Stimulated activated CD8-positive, alpha-beta memory T cell treated with anti-CD3 and anti-CD28 coated beads, Interleukin-7, amount 100 ng/mL, for 4 hours (primary cell): ENCODE measurements at regions not wholly inside any gene's neighbourhood (a gene's known extent, or its start where the extent isn't known, plus 50 kb on each side); places are given as distances from the start of the nearest gene placed in this dataset.
A peak's percentile ranks its signal among the peaks of the same experiment; 100 is the strongest.

ENCODE experiments used
- DNase-seq, 2 donors: peaks; one replicate each; pipeline ENCODE4 v3.0.0-alpha.2; 2020; ENCODE audit warnings: low read depth in 2 of 2

DNA sequence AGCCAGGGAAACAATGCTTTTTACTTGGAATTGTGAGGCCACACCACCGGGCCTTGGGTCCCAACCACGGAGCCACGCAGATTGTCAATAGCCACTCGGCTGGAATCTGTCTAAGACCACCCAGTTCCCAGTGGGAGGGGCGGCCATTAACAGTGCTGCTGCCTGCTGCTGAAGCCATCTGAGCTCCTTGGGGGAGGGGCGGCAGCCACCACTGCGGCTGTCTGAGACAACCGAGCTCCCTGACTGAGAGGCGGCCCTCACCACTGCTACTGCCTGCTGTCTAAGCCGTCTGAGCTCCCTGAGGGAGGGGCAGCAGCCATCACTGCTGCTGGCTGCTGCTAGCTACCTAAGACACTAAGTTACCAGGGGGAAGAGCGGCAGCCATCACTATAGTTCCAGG, 64.3 kb downstream of the DMRTA2 start:
- no peak for DNase-seq

DNA sequence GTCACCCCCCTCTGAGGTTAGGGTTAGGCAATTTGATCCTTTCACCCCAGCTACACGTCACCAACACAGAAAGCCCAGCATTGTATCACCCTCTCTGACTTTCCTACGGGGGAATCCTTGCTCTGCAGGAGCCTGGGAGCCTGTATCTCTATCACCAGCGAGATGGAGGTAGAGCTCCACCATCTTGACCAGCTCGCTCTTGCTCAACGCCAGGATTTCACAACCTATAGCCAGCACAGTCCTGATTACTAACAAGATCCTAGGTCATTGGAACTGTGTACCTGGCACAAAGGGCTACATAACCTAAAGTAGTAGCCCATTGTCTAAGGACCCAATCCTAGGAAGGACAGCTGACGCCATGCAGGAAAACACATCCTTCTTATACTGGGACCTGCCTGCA, 66.1 kb downstream of the DMRTA2 start:
- DNase-seq, result no peak

DNA sequence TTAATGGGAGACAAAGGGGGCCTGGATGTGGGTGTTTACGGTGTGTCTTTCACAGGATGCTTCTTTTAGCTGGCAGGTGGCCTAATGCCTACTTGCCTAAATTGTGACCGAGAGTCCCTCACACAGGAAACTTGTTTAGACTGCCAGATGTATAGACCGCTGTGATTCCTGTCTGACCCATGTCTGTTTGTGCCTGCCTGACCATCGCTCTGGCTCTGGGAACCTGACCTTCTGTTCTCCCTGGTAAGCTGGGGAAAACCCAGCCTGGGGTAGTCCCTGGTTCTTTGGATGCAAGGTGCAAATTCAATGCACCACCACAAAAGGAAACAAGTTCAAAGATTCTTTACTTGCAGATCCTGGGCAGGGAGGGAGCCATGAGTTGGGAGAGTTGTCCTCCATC, 68.4 kb downstream of the DMRTA2 start:
- DNase-seq, result no peak

DNA sequence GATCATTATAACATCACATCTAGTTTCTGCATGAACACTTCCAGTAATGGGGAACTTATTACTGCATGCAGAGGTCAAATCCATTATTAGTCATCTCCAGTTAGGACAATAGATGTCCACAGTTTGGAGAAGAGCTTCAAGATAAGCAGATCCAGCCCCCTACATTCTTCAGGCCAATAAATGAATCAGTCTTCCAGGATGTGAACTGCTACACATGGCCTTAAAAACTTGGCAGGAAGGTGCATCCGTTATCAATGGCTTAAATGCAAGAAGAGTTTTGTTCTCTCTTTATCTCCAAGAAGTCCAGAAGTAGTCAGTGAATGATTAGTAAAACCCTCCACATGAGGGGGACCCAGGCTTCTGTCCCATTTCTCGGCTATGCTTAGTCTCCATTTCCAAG, 70.8 kb downstream of the DMRTA2 start:
- no peak for DNase-seq

DNA sequence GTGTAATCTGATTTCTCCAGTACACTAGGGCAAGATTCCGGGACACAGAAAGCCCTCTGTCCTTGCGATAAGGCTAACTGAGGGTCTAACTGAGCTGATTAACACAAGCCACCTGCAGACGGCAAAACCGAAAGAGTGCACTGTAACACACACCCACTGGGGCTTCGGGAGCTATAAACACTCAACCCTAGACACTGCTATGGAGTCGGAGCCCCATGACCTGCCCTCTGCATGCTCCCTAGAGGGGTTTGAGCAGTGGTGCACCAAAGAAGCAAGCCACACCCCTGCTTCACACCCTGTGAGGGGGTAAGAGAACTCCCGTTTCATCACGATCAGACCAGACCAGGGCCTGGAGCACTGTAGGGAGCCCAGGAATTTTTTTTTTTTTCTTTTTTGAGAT, 72.4 kb downstream of the DMRTA2 start:
- no peak for DNase-seq

DNA sequence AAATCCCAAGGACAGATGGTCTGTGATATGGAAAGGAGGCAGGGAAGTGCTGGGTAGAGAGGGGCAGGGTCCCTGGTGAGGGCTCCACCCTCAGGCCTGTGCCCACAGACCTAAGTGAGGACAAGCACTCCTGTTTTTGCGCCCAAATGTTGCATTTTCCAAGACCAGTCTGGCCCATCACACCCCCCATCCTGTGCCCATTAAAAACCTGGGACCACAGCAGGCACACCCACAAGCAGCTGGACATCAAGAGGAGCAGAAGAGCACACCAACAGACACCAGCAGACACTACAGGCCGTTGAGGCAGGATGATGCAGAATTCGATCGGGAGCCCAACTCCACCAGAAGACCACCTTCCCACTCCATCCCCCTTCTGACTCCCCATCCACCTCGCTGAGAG, 72.8 kb downstream of the DMRTA2 start:
- DNase-seq, result no peak

DNA sequence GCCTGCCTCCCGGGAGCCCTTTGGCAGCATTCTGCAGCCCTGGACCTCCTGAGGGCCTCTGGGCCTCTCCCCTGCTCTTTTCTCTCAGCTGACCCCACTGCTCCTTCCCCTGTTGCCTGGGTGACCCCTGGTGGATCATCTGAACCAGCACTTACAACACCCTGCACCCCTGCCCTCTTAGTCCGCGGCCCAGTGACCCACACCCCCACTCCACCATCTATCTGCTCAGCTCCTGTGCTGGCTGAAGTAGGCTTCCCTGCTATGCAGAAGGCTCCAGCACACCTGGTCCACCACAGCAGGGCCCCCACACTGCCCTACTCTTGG, 74.0 kb downstream of the DMRTA2 start:
- no peak for DNase-seq

DNA sequence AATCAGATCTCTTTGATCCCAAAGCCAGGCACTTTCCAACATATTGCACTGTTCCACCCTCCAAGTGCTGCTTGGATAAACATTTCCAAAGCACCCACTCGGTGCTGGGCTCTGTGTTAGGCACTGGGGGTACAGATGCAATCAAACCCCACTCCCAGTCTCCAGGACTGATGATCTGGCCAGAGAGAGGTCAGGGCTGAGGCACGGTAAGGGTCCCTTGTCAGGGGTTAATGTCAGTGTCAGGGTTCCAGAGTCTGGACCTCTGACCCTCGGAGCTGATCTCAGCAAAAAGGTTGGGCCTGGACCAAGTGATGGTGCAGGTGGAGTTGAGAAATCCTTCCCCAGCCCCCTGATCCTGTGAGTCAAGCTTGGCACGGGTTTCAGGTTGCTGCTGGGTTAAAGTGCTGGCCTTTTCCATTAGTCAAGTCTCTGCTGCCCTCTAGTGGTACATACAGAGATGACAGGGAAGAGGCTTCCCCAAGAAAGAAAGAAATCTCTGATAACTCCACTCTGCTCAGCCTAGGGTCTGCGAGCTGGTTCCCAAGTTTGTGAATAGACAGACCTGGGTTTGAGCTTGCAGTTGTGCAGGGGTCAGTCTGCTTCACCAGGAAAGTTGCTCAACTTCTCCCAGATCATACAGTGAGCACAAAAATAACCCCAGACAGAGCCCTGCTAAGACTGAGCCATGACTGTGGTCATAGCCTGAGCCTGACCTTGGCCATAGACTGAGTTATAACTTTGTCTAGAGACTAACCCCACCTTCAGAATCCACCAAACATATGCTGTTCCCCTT, 74.6 kb downstream of the DMRTA2 start:
- no peak for DNase-seq

DNA sequence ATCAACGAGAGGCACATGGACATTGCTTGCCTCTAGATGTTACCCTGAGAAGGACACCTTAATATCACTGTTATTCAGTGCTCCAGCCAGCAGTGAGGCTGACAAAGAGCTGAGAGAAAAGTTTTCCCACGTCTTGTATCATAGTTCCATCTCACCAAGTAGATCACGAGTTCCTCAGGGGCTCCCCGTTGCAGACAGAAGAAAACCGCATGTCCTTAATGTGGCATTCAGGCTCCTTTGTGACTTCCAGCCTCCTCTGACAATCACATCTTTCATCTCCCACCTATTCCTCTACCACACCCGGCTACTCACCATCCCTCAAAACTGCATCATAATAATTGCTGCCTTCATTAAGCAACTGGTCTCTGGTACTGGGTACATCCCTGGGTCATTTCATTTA, 75.3 kb downstream of the DMRTA2 start:
- DNase-seq, result no peak

DNA sequence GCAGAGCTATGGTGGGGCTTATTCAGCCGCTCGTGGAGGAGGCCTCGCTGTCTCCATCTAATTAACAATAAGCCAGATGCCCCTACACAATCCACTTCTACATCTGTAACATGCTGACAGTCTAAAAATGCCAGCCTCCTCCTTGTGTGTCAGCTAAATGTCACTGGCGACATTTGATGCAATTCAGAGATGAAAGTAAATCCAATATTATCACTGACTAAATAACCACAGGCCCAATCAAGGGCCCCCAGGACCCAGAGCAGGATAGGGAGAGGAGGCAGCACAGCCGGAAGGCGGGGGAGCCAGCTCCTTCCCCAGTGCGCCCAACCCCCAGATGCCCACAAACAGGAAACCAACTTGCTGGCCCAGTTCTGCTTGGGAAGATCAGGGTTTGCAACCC, 76.6 kb downstream of the DMRTA2 start:
- DNase-seq, result no peak

DNA sequence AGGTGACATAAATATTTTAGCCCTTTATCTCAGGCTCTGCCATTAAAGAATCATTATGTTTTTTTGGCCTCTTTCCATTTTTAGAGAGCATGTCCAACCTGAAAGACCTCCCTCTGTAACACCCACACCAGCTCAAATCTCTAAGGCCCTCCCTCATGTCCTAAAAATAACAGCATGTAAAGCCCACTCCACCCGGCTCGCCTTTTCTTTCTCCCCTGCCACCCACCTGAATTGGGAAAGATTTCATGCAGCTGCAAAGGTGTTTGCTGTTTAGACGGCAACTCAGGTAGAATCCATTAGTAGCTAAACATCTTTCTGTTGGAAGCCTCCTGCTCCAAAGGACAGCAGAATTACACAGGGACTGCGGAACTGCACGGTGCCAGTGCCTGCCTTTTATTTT, 79.9 kb downstream of the DMRTA2 start:
- DNase-seq, result no peak

DNA sequence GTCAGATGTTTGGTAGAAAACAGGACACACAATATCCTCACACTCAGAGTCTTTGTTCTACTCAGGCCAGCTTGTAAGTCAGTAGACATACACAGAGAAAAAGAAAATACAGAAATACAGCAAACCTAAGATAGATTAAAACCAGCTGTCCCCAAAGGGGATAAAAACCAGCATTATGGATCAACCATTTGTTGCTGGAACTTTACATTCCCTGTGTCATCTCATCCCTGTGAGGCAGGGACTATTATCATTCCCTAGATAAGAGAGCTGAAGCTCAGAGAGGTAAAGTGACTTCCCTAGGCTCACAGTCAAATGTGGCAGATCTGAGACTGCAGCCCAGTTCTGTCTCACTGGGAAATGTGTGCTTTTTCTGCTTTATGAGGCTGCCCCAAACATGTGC, 80.7 kb downstream of the DMRTA2 start:
- no peak for DNase-seq

DNA sequence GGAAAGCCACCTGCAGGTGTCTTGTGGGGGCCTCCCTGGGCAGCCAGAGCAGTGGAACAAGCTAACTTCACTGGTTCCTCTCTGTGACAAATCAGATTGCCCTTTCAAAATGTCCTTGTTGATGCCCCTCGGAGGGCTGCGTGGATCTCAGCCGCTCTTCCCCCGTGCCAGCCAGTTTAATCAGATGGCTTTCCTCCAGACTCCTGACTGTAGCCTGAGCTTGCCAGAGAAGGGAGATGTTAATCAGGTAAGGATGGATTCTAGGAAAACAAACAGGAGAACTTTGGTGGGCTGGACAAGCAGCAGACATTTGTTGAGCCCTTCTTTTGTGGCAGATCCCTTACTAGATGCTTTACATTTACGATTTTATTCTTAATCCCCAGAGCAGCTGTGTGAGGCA, 88.2 kb downstream of the DMRTA2 start:
- no peak for DNase-seq

DNA sequence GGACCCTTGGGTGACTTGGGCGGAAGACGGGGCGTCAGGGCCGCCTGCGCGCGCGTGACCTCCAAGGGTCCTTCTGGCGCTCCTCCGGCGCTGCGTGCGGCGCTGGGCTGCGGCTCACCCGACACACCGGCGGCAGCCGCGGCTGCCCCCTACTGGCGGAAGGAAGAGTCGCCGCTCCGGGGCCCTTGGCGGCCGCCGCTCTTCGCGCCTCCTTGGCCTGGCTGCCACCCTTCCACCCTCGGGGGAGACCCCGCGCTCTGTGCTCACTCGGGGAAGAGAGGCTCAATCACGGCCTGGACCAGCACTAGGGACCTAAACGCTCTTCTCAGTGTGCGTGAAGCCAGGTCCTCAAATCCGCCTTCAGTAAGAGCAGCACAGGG, 89.7 kb downstream of the DMRTA2 start:
- DNase-seq, result no peak

DNA sequence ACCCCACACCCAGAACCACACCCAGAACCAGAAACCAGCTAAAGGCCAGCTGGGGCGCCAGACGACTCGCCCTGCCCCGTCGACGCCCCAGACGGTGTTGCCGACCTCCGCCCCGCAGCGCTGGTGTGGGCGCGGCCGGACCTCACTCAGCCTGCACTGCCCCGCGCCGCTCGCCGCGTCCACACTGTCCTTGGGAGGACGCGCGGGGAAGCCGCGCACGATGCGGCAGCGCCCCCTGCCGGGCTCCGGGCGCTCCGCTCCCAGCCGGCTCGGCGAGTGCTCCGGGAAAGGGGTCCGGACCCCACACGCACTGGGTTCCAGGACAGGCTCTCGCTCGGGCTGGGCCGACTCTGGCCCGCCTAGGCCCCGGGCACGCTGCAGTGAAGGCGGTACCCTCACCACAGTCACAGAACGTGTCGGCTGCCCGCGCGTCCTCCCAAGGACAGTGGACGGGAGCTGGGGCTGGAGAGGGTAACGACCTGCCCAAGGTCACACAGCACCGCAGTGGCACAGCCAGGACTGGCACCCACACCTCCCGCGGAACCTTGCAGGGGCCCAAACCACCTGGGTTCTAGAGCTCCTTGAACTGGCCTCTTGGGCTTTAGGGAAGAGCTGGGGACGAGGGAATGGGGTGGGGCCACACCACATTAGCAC, 90.2 kb downstream of the DMRTA2 start:
- DNase-seq, result peak in 1 of 2 donors; percentile 13

DNA sequence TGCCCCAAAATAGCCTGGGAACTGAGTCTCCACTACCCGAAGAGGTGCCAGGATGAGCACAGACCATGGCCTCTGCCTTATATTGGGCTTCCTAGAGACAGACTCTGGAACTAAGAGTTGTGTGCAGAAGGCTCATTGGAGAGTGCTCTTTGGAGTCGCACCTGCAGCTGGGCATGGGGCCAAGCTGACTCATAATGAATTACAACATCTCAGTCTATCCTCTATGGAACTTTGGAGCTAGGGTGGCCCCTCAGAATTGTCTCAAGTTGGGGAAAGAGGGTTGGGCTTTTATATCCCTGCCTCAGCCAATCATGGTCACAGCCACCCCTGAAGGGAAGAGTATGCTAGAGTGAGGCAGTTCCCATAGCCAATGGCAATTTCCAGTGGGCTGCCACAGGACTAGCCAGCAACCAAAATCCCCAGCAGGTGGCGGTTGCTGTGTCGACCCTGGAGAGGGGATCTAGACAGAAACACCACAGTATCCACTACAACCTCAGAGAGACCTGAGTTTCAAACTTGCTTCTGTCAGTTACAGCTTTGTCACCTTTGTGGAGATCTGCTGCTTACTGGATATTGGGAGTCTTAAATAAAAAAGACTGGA, 93.8 kb downstream of the DMRTA2 start:
- DNase-seq, result no peak

DNA sequence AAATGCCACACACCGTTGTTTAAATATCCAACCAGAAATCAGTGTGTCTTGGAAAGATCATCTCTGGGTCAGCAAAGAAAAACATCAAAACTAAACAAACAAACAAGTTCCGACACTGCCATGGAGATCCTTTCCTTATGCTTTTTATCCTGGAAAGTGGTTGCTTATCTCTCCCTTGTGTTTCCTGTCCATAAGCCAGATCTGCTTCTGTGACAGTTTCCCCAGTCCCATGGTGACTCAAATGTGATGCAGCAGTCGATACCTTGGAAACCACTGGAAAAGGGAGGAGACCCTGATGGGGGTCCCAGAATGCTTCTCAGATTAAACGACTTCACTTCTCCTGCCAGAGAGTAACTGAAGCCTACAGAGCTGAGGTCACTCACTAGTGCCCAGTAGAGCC, 94.7 kb downstream of the DMRTA2 start:
- DNase-seq, result no peak

DNA sequence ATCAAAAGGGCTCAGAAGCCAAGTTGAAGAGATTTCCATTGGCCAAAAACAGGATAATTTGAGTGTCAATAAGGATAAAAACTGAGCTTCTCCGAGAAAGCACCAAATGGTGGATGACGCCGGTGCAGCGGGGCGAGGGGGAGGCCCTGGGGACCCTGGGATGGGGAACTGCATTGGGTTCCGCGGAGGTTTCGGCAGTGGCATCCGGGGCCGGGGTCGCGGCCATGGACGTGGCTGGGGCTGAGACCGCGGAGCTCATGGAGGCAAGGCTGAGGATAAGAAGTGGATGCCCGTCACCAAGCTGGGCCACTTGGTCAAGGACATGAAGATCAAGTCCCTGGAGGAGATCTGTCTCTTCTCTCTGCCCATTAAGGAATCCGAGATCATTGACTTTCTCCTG, 97.2 kb downstream of the DMRTA2 start:
- no peak for DNase-seq

DNA sequence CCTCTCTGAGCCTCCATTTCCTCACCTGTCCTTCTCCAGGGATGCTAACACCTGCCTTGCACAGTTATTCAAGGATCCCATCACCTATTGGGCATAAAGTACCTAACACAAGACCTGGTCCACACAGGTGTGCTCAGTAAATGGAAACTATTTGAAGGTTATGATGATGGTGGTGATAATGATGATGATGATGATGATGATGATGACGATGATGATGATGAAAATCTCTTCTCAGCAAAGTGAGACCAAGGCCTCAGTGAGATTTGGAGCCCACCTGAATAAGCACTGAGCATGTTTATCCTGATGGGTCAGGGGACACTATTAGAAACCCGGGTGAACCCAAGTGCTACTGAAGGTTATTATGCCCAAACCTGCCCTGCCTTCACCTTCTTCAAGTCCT, 100.7 kb downstream of the DMRTA2 start:
- no peak for DNase-seq

DNA sequence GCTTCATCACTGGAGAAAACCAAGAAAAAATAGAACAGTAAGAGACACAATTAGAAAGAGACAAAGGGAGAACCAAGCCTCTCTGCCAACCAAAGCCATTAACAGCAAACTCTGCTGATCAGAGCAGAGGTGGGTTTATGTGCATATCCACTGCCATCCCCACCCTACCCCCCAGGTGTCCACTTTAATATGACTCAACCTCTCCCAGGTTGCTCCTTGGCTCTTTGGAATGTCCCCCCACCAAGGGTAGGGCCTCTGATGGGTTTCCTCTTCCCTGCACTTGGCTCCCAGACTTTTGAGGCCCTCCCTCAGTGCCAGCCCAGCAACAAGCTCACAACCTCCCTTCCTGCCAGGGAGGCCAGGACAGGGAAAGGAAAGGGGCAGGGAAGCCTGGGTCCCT, 104.8 kb downstream of the DMRTA2 start:
- DNase-seq, result no peak

DNA sequence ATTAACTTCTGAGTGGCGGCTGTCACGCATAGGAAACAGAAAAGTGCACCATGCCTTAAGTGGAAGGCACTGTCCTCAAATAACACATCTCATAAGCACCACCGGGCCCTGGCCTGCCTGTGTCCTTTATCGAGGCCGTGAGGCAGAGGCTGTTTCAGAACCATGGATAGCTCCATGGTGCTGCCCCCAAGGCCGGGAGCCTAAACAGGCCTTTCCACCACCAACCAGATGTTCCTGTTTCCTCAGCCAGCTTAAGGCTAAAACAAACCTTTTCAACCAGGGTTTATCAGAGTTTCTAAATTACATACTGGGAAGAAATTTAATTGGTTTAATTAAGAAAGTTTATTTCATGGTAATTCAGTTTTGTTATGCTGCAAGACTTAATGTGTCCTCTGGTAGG, 114.4 kb downstream of the DMRTA2 start:
- no peak for DNase-seq

DNA sequence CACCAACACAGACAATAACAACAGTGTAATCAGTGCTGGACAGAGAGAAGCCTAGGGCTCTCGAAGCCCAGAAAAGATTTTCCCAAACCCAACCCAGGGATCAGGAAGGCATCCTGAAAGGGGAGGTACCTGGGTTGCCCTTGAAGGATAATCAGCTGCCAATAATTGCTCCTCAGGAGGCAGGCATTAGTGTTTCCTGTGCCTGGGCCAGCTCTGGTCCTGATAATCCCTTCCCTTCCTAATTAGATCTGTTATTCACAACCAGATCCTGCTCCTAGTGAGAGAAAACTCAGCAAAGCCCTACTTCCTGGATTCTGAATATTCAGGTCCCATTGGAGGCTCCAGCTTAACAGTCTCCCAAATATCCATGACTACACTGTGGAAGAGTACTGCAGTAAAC, 117.4 kb downstream of the DMRTA2 start:
- no peak for DNase-seq

DNA sequence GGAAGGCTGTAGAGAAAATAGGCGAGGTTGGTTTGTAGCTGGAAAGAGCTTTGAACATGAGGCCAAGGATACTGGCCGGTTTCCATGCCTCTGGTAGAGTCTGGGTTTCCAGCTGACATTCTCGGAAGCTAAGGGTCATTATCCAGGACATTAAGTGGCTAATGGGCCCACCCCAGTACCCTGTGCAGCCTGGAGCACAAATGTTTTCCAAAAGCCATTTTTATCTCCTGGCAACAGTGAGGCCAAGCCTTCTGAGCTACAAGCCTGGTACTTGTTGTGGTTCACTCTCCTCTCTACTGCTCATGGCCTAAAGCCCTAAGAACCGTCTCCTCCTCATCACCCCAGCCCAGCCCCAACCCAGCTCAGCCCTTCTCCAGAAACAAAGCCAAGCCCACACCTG, 122.9 kb downstream of the DMRTA2 start:
- no peak for DNase-seq

DNA sequence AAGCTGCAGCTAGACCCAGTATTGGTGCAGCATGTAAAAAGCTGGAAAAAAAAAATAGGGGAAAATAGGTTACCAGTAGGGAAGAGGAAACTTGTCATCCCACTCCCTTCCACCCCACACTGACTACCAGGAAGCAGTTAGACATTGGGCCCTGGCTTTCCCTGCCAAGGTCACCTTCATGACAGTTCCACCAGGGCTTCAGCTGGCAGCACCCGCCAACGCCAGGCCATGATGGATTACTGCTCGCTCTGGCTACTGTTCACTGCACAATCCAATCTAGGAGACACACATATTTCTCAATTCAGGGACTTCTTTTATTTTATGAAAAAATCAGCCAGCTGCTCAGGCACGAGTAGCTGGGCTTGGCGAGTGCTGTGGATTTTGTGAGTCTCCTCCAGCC, 127.7 kb downstream of the DMRTA2 start:
- DNase-seq, result no peak
